Ovary (tissue), 3 donors: ENCODE measurements at regions not wholly inside any gene's neighbourhood (a gene's known extent, or its start where the extent isn't known, plus 50 kb on each side); places are given as distances from the start of the nearest gene placed in this dataset.

ENCODE experiments used
- POLR2A ChIP-seq: fragments of 450-650 bp; IDR thresholded peaks from one replicate; pipeline ENCODE4 v1.6.1; 2017; ENCODE audit warnings: antibody characterized with exemption, mild to moderate bottlenecking, moderate library complexity
- TF ChIP-seq, protein P1 (sequence below), 3 donors: fragments of 450-650 bp in 2 of 3; fragments of 200-600 bp in 1 of 3; IDR thresholded peaks; one replicate each; pipeline versions ENCODE4 v1.5.1 to v1.8.0; 2016 to 2022; ENCODE audit warnings: antibody characterized with exemption in 3 of 3, mild to moderate bottlenecking in 1 of 3
- donor health status: DM: no; HTN: no; CAD: no.

DNA sequence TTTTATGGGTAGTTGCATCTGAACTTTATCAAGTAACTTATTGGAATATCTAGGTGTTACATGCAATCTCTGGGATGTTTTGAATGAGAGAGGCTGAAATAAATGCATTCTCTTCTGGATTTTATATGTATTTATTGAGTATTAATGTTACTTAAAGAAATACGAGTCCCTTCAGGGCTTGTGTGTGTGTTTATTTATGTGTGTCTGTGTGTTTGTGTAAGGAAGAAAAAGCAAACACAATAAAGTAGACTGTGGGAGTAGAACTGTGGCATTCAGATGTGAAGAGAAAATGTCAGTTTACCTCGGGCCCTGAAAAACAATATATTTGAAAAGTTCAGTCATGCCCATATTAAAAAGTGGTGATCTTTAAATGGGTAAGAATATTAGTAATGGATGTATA is 250.5 kb downstream of the RPL10L start:
- TF ChIP-seq, protein P1, sequence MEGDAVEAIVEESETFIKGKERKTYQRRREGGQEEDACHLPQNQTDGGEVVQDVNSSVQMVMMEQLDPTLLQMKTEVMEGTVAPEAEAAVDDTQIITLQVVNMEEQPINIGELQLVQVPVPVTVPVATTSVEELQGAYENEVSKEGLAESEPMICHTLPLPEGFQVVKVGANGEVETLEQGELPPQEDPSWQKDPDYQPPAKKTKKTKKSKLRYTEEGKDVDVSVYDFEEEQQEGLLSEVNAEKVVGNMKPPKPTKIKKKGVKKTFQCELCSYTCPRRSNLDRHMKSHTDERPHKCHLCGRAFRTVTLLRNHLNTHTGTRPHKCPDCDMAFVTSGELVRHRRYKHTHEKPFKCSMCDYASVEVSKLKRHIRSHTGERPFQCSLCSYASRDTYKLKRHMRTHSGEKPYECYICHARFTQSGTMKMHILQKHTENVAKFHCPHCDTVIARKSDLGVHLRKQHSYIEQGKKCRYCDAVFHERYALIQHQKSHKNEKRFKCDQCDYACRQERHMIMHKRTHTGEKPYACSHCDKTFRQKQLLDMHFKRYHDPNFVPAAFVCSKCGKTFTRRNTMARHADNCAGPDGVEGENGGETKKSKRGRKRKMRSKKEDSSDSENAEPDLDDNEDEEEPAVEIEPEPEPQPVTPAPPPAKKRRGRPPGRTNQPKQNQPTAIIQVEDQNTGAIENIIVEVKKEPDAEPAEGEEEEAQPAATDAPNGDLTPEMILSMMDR (IDR thresholded peaks at IDR 0.05): no peak
- TF ChIP-seq POLR2A: no peak
